ENCODE measurements at regions not wholly inside any gene's neighbourhood (a gene's known extent, or its start where the extent isn't known, plus 50 kb on each side); places are given as distances from the start of the nearest gene placed in this dataset.
A peak's percentile ranks its signal among the peaks of the same experiment; 100 is the strongest.

GRCh38 chr2:555164-555922 is 121.9 kb downstream of the TMEM18 start:
- TF ChIP-seq, protein P1, sequence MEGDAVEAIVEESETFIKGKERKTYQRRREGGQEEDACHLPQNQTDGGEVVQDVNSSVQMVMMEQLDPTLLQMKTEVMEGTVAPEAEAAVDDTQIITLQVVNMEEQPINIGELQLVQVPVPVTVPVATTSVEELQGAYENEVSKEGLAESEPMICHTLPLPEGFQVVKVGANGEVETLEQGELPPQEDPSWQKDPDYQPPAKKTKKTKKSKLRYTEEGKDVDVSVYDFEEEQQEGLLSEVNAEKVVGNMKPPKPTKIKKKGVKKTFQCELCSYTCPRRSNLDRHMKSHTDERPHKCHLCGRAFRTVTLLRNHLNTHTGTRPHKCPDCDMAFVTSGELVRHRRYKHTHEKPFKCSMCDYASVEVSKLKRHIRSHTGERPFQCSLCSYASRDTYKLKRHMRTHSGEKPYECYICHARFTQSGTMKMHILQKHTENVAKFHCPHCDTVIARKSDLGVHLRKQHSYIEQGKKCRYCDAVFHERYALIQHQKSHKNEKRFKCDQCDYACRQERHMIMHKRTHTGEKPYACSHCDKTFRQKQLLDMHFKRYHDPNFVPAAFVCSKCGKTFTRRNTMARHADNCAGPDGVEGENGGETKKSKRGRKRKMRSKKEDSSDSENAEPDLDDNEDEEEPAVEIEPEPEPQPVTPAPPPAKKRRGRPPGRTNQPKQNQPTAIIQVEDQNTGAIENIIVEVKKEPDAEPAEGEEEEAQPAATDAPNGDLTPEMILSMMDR (IDR thresholded peaks at IDR 0.05; ENCODE audit: insufficient read depth, low read length, severe bottlenecking): no peak
- Histone ChIP-seq H3K27me3 (ENCODE audit: control insufficient read depth, insufficient read depth, low read length) (no peaks in the 10 kb centered on the region), H3K36me3 (ENCODE audit: control insufficient read depth, insufficient read depth, low read length) (no peaks in the 10 kb centered on the region), H3K4me3 (ENCODE audit: low read depth, low read length) (no peak overlapping the region)
- FAIRE-seq (peak; percentile 40), DNase-seq (ENCODE audit: low read depth) (no peak)

DNA sequence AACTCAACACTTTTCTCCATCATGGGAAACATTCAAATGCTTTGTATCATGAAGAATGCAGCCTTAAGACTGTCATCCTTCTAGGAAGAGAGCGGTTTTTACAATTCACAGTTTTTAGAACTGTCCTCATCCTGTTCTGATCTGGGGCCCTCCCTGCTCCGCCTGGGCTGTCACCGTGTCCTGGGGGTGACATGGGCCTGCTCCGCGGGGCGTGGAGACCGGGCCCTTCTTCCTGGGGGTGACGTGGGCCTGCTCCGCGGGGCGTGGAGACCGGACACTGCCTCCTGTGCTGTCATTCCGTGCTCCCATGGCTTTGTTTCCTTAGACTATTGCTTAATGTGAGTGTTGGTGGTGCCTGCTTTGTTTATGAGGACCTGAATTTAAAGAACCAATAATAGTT is 122.8 kb downstream of the TMEM18 start:
- Histone ChIP-seq H3K36me3 (ENCODE audit: control insufficient read depth, insufficient read depth, low read length) (no peaks in the 10 kb centered on the region), H3K27me3 (ENCODE audit: control insufficient read depth, insufficient read depth, low read length) (no peaks in the 10 kb centered on the region), H3K4me3 (ENCODE audit: low read depth, low read length) (no peak overlapping the region)
- FAIRE-seq: no peak
- no peak for DNase-seq (ENCODE audit: low read depth)
- TF ChIP-seq, protein P1 (IDR thresholded peaks at IDR 0.05; ENCODE audit: insufficient read depth, low read length, severe bottlenecking): no peak

DNA sequence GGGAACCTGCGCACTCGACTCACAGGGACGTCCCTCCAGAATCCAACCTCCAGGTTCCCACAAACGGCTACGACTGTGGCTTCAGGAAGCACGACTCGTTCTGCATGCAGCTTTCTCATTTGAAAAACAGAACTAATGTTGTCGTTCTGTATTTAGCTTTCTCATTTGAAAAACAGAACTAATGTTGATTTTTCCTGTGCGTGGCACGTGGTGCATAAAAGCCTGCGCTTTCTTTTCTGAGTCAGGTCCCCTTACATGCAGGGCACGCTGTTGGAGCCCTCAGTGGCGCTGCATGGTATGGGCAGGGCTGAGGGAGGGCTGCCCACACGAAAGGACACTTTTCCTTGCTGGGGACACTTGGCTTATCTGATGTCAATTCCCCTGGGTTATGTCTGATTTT is 124.3 kb downstream of the TMEM18 start:
- FAIRE-seq (no peak), DNase-seq (ENCODE audit: low read depth) (no peak)
- no peaks in the 10 kb centered on the region for H3K27me3 ChIP-seq (ENCODE audit: control insufficient read depth, insufficient read depth, low read length)
- H3K4me3 ChIP-seq (ENCODE audit: low read depth, low read length): no peak overlapping the region
- TF ChIP-seq, protein P1 (IDR thresholded peaks at IDR 0.05; ENCODE audit: insufficient read depth, low read length, severe bottlenecking): no peak
- no peaks in the 10 kb centered on the region for H3K36me3 ChIP-seq (ENCODE audit: control insufficient read depth, insufficient read depth, low read length)

DNA sequence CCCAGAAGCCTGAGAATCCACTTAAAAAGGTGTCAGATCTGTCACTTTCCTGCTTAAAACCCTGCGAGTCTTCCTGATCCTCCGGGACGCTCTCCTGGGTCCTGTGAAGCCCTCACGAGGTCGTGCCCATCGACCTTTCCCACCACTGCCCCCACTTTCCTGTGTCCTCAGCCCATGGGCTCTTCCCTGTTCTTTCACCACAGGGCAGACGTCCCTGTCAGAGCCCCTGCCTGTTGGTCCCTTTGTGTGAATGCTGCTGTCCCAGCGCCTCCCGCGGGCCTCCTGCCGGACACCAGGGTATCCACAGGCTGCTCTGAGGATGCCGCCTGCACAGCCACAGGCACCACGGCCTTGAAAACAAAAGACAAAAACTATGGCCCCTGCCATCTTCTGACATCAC is 125.6 kb downstream of the TMEM18 start:
- TF ChIP-seq, protein P1 (IDR thresholded peaks at IDR 0.05; ENCODE audit: insufficient read depth, low read length, severe bottlenecking): no peak
- H3K27me3 ChIP-seq (ENCODE audit: control insufficient read depth, insufficient read depth, low read length): no peaks in the 10 kb centered on the region
- no peaks in the 10 kb centered on the region for H3K36me3 ChIP-seq (ENCODE audit: control insufficient read depth, insufficient read depth, low read length)
- DNase-seq (ENCODE audit: low read depth) (no peak), FAIRE-seq (no peak)
- no peak overlapping the region for H3K4me3 ChIP-seq (ENCODE audit: low read depth, low read length)

DNA sequence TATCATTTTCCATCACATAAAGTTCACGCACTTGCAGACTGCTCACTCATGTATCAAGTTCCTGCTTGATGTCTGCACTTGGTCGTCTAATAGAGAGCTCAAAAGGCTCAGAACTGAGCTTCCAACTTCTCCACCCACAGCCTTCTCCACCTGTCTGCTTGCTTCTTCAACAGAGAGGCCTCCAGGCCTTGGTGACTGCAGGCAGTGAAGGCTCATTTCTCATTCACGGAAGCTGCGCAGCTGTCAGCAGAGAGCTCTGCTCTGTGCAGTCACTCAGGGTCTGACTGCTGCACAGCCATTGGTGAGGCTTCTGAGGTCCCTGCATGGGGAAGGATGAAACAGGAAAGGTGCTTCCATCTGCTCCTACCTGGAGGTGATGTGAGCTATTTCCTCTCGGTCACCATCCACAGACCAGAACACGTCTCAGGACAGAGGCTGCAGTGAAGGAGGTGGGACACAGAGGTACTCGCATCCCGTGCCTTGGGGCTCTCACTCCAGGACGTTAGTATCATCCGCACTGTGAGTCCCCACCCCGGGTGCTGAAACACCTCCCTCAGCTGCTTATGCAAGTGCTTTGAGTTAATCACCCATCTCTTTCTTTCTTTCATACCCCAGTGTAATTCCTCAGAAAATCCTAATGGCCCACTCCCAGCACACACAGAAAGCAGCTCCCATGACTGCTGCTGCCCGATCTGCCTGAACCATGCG is 126.2 kb downstream of the TMEM18 start:
- TF ChIP-seq, protein P1 (IDR thresholded peaks at IDR 0.05; ENCODE audit: insufficient read depth, low read length, severe bottlenecking): no peak
- no peak overlapping the region for H3K4me3 ChIP-seq (ENCODE audit: low read depth, low read length)
- no peaks in the 10 kb centered on the region for H3K36me3 ChIP-seq (ENCODE audit: control insufficient read depth, insufficient read depth, low read length)
- FAIRE-seq: no peak
- no peak for DNase-seq (ENCODE audit: low read depth)
- no peaks in the 10 kb centered on the region for H3K27me3 ChIP-seq (ENCODE audit: control insufficient read depth, insufficient read depth, low read length)
